ENCODE measurements at regions not wholly inside any gene's neighbourhood (a gene's known extent, or its start where the extent isn't known, plus 50 kb on each side); places are given as distances from the start of the nearest gene placed in this dataset.

GRCh38 chr16:17836868-17837602 is 366.3 kb upstream of the XYLT1 start:
- Mint-ChIP-seq H3K4me1 (no peaks in the 10 kb centered on the region), H3K27ac (no peak overlapping the region), H3K9me3 (ENCODE audit: insufficient read depth) (no peaks in the 10 kb centered on the region), H3K27me3 (peaks cover 36% of the 10 kb centered on the region), H3K4me3 (no peak overlapping the region)
- WGBS (ENCODE audit: insufficient coverage) = 90% methylated on average over 10 of the region's 12 CpGs
- H2AFZ ChIP-seq (ENCODE audit: insufficient read depth, low read depth, low read length, poor library complexity, severe bottlenecking) = no peak overlapping the region
- no peak overlapping the region for H3K4me2 ChIP-seq (replicated peaks; ENCODE audit: low read depth, low read length, poor library complexity, severe bottlenecking)
- no peak for TF ChIP-seq CTCF (IDR thresholded peaks at IDR 0.05)
- no peak for TF ChIP-seq EZH2 (IDR thresholded peaks at IDR 0.05; ENCODE audit: borderline replicate concordance, insufficient read depth, low read depth, low read length, poor library complexity, severe bottlenecking)
- no peaks in the 10 kb centered on the region for H3K4me1 ChIP-seq (ENCODE audit: control insufficient read depth in 2 of 2, insufficient read depth in 2 of 2, low read length in 2 of 2)
- H3K4me3 ChIP-seq (ENCODE audit: control extremely low read depth in 1 of 5, extremely low read depth in 1 of 5, insufficient read depth in 1 of 5, low read depth in 2 of 5, low read length in 4 of 5) = no peak overlapping the region
- ATAC-seq (ENCODE audit: low read depth) = no peak
- no peak for DNase-seq
- H3K27ac ChIP-seq (ENCODE audit: low read length in 2 of 2) = no peak overlapping the region
- no peaks in the 10 kb centered on the region for H4K20me1 ChIP-seq (ENCODE audit: control insufficient read depth, insufficient read depth, low read length, poor library complexity, severe bottlenecking)
- intact Hi-C loops (cut with micrococcal nuclease) = no loop called here
- H3K27me3 ChIP-seq (replicated peaks in 1 of 4; ENCODE audit: control extremely low read depth in 1 of 4, control insufficient read depth in 3 of 4, insufficient read depth in 4 of 4, low read length in 3 of 4) = peaks cover 0 to 3% (median 0%) of the 10 kb centered on the region in 4 experiments
- H3K9ac ChIP-seq (ENCODE audit: low read length) = no peak overlapping the region
- peaks cover 0 to 1% (median 0%) of the 10 kb centered on the region in 3 donors for H3K9me3 ChIP-seq (ENCODE audit: control extremely low read depth in 1 of 3, control insufficient read depth in 2 of 3, insufficient read depth in 1 of 3, low read length in 2 of 3)
- CTCF ChIA-PET = interaction anchor here (1.2 kb wide), 1 partner anchor 14 kb away, joined by 4 read pairs; no protein-coding TSS in a partner anchor
- no peaks in the 10 kb centered on the region for H3K79me2 ChIP-seq (ENCODE audit: control insufficient read depth, insufficient read depth, low read length)
- H3K36me3 ChIP-seq (replicated peaks in 1 of 2; ENCODE audit: control extremely low read depth in 1 of 2, control insufficient read depth in 1 of 2, extremely low read depth in 1 of 2, insufficient read depth in 2 of 2, low read length in 1 of 2) = no peaks in the 10 kb centered on the region
- POLR2A ChIA-PET = no interaction called here

GRCh38 chr16:17835118-17835876 is 364.5 kb upstream of the XYLT1 start:
- Mint-ChIP-seq H3K9me3 (ENCODE audit: insufficient read depth) (no peaks in the 10 kb centered on the region), H3K27me3 (peaks cover 26% of the 10 kb centered on the region), H3K27ac (no peak overlapping the region), H3K4me3 (no peak overlapping the region), H3K4me1 (no peaks in the 10 kb centered on the region)
- Histone ChIP-seq H4K20me1 (ENCODE audit: control insufficient read depth, insufficient read depth, low read length, poor library complexity, severe bottlenecking) (no peaks in the 10 kb centered on the region), H3K4me2 (replicated peaks; ENCODE audit: low read depth, low read length, poor library complexity, severe bottlenecking) (no peak overlapping the region), H3K79me2 (ENCODE audit: control insufficient read depth, insufficient read depth, low read length) (no peaks in the 10 kb centered on the region), H3K36me3 (replicated peaks in 1 of 2; ENCODE audit: control extremely low read depth in 1 of 2, control insufficient read depth in 1 of 2, extremely low read depth in 1 of 2, insufficient read depth in 2 of 2, low read length in 1 of 2) (no peaks in the 10 kb centered on the region), H3K27me3 (replicated peaks in 1 of 4; ENCODE audit: control extremely low read depth in 1 of 4, control insufficient read depth in 3 of 4, insufficient read depth in 4 of 4, low read length in 3 of 4) (no peaks in the 10 kb centered on the region), H3K4me1 (ENCODE audit: control insufficient read depth in 2 of 2, insufficient read depth in 2 of 2, low read length in 2 of 2) (no peaks in the 10 kb centered on the region), H3K9ac (ENCODE audit: low read length) (no peak overlapping the region), H2AFZ (ENCODE audit: insufficient read depth, low read depth, low read length, poor library complexity, severe bottlenecking) (no peak overlapping the region), H3K4me3 (ENCODE audit: control extremely low read depth in 1 of 5, extremely low read depth in 1 of 5, insufficient read depth in 1 of 5, low read depth in 2 of 5, low read length in 4 of 5) (no peak overlapping the region), H3K27ac (ENCODE audit: low read length in 2 of 2) (no peak overlapping the region), H3K9me3 (ENCODE audit: control extremely low read depth in 1 of 3, control insufficient read depth in 2 of 3, insufficient read depth in 1 of 3, low read length in 2 of 3) (peaks cover 0 to 1% (median 0%) of the 10 kb centered on the region in 3 donors)
- ATAC-seq (ENCODE audit: low read depth) = no peak
- intact Hi-C loops (cut with micrococcal nuclease) = no loop called here
- POLR2A ChIA-PET = no interaction called here
- no peak for DNase-seq
- WGBS (ENCODE audit: insufficient coverage) = 59% methylated on average over 3 of the region's 4 CpGs
- CTCF ChIA-PET = no interaction called here
- no peak for TF ChIP-seq EZH2 (IDR thresholded peaks at IDR 0.05; ENCODE audit: borderline replicate concordance, insufficient read depth, low read depth, low read length, poor library complexity, severe bottlenecking)
- TF ChIP-seq CTCF (IDR thresholded peaks at IDR 0.05) = no peak

Data from B cell (primary cell).